GM18519 (cell line): ENCODE measurements at regions not wholly inside any gene's neighbourhood (a gene's known extent, or its start where the extent isn't known, plus 50 kb on each side); places are given as distances from the start of the nearest gene placed in this dataset.
"Not testable (repeated sequence)": the region's sequence is repeated elsewhere in the genome, so short reads cannot be mapped to it uniquely, and the experiment has no call there.

ENCODE experiments used
- ATAC-seq: cut with Tn5 transposase; IDR thresholded peaks from one replicate; pipeline ENCODE4 v1.9.1; 2021; ENCODE audit warnings: mild to moderate bottlenecking, moderate library complexity; ENCODE audit not compliant: unreplicated experiment, low FRiP score

DNA sequence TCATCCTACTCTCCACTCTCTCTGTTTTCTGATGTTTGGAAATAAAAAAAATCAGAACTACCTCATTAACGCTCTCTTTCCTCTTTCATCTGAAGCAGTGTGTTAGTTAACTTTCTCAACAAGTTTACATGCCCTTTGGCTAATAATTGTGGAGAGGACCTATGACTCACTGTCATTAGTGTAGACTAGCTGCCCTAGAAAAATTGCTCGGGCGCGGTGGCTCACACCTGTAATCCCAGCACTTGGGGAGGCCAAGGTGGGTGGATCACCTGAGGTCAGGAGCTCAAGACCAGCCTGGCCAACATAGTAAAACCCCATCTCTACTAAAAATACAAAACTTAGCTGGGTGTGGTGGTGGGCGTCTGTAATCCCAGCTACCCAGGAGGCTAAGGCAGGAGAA is 94.5 kb upstream of the DPP6 start:
- ATAC-seq = not testable (repeated sequence)

- ATAC-seq = not testable (repeated sequence)
These were observed 93.8 kb upstream of the DPP6 start for GRCh38 chr7:153958381-153958780.

GRCh38 chr7:153958789-153959188 is 93.4 kb upstream of the DPP6 start:
- not testable (repeated sequence) for ATAC-seq

- ATAC-seq = not testable (repeated sequence)
These were observed 87.6 kb upstream of the DPP6 start for GRCh38 chr7:153964481-153965112.

DNA sequence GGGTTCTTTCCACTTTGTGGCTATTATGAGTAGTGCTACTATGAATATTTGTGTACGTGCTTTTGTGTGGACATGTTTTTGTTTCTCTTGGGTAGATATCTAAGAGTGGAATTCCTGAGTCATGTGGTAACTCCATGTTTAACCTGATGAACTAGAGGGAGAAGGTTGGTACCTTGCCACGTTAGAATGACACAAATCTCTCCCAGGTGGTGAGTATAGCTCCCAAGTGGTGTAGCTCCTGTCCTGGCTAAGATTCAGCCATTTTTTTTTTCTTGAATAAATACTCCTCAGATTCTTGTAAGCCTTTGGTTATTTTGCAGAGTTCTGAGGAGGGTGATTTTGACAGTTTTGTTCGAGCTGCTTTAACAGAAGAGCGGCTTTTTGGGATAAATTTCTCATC is 83.2 kb upstream of the DPP6 start:
- not testable (repeated sequence) for ATAC-seq

- ATAC-seq = not testable (repeated sequence)
These were observed 77.6 kb upstream of the DPP6 start for GRCh38 chr7:153974603-153975002.

DNA sequence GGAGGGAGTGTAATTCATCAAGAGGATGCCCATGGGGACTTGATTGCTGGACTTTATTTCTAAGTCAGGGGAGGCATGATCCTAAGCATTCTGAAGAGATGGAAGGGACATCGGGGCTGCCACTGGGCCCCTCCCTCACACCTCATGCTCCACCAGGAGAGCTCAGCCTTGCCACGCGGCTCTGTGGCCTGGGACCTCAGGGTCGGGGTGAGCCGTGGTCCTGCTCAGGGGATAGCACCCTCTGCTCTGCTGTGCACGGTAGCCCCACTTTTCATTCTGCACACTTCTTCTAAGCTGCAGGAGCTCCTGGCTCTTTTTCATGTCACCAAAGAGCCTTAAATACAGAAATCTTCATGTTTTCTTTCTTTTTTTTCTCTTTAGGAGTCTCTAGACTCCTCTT is 75.5 kb upstream of the DPP6 start:
- ATAC-seq = not testable (repeated sequence)

- not testable (repeated sequence) for ATAC-seq
These were observed 69.0 kb upstream of the DPP6 start for GRCh38 chr7:153983186-153983585.

DNA sequence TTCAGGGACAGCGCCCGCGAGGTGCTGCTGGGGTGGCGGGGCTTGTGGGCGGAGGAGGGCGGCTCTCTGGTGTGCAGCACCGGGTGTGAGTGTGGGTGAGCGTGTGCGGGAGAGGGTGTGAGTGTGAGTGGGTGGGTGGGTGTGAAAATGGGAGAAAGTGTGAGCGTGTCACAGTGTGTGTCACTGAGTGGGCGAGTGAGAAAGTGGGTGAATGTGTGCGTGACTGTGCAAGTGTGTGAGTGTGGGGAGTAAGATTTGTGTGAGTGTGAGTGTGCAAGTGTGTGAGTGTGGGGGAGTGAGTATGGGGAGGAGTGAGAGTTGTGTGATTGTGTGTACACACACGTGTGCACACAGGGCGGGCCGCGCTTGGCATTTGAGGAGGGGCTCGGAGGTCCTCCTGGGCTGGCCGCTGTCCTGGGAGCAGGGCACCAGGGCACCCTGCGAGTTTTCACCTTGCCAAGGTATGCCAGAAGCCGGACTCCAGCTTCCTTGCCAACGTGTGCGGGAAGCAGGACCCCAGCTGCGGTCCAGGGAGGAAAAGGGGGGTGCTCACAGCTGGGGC is 63.1 kb upstream of the DPP6 start:
- not testable (repeated sequence) for ATAC-seq

DNA sequence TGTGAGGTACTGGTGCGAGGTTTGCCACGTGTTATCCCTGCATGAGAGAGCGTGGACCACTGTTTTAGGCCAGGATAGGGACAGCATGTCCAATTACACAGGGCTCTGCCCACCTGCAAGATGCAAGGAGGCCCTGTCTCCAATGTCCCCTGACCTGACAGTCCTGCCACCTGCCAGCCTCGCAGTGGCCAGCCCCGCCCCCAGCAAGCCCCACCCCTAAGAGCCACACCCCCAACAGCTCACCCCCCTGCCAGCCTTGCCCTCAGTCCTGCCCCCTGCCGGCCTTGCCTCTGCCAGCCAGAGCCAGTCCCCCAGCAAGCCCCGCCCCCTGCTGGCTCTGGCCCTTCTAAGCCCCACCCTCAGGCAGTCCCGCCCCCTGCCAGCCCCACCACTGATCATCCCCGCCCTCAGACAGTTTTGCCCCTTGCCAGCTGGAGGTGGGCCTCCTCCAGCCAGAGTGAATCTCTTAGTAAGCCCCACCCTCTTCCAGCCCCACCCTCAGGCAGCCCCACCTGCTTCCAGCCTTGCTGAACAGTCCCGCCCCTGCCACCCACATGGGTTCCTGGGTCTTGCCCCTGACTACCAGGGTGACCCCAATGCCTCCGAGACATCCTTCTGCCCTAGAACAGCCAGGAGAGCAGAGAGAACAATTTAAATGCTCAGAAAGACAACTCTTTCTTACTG is 62.3 kb upstream of the DPP6 start:
- not testable (repeated sequence) for ATAC-seq

- ATAC-seq = not testable (repeated sequence)
These were observed 60.7 kb upstream of the DPP6 start for GRCh38 chr7:153991471-153991870.

- ATAC-seq = not testable (repeated sequence)
These were observed 58.8 kb upstream of the DPP6 start for GRCh38 chr7:153993402-153993801.

GRCh38 chr7:153998896-153999295 is 53.3 kb upstream of the DPP6 start:
- not testable (repeated sequence) for ATAC-seq
